AG08395 (cell line): ENCODE measurements at regions not wholly inside any gene's neighbourhood (a gene's known extent, or its start where the extent isn't known, plus 50 kb on each side); places are given as distances from the start of the nearest gene placed in this dataset.
"Not testable (repeated sequence)": the region's sequence is repeated elsewhere in the genome, so short reads cannot be mapped to it uniquely, and the experiment has no call there.

Experiments used
- DNase-seq: peaks from one replicate; pipeline ENCODE4 v3.0.0; 2012; ENCODE audit warnings: mixed read lengths, low spot score

GRCh38 chr12:131378176-131378842 is 332.6 kb upstream of the SFSWAP start:
- DNase-seq, result no peak

GRCh38 chr12:131378861-131379665 is 331.8 kb upstream of the SFSWAP start:
- no peak for DNase-seq

DNA sequence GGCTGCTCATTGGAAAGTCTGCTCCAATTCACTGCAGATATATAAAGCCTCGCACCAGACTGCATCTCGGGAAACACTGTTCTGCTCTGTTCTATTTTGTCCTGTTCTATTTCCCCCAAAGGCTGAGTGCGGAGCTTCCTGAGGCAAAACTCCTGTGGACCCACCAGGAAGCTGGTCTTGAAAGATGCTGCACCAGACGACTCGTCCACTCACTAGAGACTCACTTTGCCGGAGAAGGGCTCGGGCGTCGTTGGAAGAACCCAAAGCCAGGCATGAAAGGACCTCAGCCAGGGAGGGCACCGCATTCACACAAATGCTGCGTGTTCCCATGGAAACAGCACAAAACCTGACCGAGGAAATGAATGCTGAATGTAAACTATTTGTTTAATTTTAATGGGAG is 331.2 kb upstream of the SFSWAP start:
- DNase-seq, result no peak

GRCh38 chr12:131380220-131380964 is 330.5 kb upstream of the SFSWAP start:
- DNase-seq, result no peak

DNA sequence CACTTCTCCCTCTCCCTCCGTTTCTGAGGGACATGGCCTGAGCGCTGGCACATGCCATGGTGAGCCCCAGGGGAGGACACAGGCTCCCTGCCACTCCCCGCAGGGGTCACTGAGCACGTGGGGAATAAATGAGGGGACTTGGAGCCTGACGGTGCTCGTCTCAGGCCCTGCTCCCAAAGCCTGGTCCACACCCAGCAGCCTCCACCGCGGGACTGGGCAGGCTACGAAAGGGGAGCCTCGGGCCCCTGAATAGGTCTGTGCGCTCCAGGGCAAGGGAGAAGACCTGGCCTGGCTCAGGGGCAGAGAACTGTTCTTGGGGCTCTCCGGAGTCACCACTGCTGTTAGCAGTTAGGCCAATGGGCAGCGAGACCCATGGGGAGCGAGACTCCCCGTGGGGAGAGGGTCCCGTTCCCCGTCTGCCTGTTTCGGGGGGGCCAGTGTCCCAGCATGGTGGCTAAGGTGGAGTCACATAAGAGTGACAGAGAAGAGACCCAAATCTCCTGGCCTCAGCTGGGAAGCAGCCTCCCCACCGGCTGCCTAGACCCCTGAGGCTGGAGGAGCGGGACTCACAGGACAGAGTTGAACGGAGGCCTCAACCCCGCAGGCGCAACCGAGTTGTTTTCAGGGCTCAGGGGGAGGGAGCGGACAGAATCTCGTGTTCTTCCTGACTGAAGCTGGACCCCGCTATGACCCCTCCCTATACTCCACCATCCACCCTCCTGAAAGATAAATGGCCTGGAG is 329.8 kb upstream of the SFSWAP start:
- DNase-seq, result no peak

DNA sequence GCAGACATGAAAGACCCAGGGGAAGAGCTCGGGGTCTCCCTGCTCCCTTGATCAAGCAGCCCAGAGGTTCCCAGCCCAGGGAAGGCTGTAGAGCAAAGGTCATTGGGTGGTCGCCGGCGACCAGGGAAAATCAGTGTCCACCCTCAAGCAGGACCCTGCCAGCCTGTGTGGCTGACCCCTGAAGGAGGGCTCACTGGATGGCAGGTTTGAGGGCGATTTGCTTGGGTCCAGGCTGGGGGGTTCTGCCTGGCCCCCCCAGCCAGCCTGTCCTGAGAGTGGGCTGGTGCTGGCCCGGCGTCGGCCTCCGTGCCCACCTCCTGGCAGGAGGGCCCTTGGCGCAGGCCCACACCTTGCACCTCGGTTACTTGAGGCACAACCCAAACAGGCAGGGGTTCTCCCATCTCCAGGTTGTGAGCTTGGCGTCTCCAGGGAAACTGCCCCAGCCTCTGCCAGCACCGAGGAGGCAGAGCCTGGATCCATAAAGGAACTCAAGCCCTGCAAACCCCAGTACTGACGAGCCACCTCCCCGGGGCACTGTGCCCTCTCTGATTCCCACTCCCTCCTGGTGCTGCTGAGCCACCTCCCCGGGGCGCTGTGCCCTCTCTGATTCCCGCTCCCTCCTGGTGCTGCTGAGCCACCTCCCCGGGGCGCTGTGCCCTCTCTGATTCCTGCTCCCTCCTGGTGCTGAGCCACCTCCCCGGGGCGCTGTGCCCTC is 329.0 kb upstream of the SFSWAP start:
- DNase-seq, result no peak

- DNase-seq, result no peak
Observed at GRCh38 chr12:131383291-131383690, 327.6 kb upstream of the SFSWAP start.

DNA sequence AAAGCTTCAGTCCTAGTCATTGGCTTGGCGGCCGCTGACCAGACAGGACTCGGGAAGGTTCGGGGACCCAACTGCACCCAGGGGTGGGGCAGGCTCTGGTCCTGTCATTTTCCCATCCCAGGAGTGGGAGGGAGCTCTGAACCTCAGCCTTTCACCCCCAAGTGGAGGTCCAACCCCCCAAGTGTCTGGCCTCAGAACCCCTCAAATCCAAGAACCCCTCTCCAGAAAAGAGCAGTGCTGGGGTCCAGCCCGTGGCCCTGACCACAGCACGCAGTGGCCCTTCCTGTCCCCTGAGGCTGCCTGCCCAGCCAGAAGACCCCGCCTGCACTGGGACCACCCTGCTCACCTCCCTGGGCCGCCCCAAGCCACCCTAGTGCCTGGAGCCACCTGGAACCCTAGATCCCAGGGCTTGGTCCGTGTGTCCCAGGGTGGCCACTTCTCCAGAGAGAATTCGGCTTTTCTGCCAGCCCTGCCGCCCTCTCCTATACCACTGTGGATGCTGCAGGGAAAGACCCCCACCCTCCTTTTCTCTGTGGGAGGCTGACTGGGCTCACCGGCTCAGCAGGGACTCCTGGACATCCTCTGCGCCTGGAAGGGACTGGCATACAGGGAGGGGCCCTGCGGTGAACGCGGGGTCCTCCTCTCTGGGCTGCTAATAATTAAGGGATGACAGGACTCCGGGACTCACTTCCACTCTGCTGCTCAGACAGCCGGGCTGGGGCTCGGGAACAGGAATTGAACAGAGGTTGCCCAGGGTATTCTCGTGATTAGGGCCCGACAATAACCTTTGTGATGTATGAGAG is 326.9 kb upstream of the SFSWAP start:
- no peak for DNase-seq

DNA sequence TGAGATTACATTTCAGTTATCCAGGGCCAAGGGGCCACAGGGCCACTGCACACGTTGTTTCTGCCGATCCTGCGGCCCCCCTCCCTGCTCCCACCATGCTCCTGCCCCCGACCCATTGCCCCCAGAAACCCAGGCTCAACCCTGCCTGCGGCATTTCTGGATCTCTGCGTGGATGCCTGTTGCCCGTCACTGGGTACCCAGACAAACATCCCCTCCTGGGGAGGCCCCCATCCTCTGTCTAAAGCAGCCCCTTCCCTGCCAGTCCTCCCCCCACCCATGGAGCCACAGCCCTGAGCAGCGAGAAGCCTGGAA is 326.4 kb upstream of the SFSWAP start:
- DNase-seq, result no peak

GRCh38 chr12:131385313-131386166 is 325.4 kb upstream of the SFSWAP start:
- DNase-seq, result no peak

- DNase-seq, result no peak
Observed at GRCh38 chr12:131386167-131386521, 324.7 kb upstream of the SFSWAP start.

DNA sequence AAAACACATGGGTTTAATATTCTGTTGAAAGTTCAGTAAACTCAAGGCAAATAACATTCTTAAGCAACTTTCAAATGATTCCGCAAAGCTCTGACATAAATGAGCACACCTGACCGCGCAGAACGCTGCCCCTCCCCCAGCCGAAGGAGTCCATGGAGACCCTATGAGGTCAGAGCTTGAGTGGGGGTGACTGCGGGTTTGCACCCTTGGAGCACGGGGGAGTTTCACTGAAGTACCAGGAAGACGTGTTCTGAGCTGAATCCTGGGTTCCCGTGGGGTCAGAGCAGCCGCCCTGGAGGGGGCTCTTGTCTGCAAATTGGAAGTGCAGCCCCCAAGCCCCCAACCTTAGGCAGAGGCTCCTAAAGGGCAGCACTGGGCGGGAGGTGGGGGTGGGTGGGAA is 324.1 kb upstream of the SFSWAP start:
- no peak for DNase-seq

DNA sequence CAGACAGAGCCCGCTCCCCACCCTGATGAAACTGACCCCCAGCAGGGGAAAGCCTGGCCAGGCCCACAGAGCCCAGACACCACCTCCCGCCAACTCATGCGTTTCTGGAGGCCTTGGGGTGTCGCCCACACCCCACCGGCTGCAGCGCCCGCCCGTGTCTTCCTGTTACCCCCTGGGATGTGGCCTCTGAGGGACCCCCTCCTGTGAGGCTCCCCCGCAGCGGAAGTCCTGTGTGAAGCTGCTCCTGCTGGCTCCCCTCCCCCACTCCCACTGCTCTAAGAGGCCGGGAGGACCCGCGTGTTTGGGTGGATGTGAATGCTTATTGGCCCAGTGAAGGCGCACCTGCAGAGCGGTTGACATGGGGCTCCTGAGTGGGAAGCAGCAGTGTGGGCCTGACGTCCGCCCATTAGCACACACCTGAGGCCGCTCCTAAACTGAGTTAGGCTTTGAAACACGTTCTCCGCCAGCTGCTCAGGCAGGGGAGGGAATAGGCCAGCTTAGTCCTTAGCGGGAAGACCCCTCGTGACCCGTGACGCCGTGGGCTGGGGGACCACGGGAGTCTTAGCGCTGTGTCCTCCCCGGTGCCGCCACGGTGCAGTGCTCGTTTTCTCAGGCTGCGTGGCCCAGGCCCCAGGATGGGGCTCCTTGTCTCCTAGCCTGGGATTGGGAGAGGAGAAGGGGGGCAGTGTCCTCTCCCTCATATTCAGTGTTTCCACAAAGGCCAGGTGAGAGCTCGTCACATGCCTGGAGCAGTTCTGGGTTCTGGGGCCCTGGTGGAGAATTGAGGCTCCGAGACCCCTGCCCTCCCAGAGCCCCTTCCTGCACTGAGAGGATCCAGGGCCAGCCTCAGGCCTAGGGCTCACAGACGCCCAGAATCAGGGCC is 323.4 kb upstream of the SFSWAP start:
- no peak for DNase-seq

DNA sequence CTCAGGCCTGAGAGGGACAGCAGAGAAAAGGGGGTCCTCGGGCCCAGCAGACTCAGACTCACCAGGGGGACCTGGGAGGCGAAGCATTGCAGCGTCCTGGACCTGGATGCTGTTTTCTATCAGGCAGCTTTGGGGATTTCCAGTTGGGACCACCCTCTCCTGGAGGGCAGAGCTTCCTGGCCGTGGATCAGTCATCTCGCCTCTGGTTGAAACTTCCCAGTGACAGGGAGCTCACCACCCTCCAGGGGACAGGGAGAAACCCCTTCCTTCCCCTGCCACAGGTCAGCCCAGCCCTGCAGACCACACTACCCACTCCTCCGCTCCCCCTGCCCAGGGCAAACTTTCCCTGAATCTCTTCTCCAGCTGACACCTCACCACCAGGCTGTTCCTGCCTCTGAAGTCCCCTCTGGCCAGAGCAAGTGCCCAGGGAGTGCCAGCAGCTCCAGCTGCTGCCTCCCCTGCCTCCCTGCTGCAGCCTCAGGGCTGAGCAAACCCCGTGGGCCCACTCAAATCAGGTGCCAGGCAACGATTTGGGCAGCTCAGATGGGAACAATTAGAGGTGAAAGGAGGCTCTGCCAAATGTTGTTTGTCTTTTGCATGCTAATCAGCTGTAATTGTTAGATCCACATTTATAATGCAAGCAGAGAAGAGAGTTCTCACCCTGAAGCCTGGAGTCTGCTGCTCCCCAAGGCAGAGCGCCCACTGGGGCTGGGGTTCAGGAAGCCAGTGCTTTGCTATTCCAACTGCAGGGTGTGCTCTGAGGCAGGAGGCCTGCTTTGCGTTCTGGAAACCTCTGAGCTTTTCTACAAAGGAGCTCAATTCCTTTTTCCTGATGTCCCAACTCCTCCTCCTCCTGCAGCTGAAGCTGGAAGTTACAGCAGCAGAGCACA is 322.5 kb upstream of the SFSWAP start:
- not testable (repeated sequence) for DNase-seq

DNA sequence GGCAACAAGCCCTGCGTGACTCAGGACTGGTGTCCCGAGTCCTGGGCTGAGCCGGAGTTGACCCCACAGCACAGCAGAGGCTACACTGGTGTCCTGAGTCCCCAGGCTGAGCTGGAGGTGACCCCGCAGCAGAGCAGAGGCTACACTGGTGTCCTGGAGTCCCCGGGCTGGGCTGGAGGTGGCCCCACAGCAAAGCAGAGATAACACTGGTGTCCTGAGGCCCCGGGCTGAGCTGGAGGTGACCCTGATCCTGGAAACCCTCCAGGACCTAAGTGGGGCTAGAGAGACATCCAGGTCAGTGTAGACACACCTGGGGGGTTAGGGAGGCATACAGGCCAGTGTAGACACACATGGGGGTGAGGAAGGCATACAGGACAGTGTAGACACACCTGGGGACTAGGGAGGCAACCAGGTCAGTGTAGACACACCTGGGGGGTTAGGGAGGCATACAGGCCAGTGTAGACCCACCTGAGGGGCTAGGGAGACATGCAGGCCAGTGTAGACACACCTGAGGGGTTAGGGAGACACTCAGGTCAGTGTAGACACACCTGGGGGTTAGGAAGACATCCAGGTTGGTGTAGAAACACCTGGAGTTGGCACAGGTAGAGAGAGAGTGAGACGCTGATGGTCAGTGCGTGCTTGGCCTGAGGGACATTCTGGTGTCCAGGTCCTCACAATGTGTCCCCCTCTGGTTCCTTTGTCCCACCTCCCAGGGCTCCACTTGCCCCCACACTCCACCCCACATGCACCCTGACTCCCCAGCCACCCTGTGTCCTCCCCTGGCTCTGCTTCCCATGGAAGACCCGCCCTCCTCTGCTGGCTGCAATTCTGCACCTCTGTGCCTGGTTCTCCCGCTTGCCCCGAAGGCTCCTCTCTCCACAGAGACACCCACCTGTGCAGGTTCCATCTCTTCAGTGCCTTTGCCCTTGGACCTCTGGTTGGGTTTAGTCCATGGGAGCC is 321.6 kb upstream of the SFSWAP start:
- no peak for DNase-seq

DNA sequence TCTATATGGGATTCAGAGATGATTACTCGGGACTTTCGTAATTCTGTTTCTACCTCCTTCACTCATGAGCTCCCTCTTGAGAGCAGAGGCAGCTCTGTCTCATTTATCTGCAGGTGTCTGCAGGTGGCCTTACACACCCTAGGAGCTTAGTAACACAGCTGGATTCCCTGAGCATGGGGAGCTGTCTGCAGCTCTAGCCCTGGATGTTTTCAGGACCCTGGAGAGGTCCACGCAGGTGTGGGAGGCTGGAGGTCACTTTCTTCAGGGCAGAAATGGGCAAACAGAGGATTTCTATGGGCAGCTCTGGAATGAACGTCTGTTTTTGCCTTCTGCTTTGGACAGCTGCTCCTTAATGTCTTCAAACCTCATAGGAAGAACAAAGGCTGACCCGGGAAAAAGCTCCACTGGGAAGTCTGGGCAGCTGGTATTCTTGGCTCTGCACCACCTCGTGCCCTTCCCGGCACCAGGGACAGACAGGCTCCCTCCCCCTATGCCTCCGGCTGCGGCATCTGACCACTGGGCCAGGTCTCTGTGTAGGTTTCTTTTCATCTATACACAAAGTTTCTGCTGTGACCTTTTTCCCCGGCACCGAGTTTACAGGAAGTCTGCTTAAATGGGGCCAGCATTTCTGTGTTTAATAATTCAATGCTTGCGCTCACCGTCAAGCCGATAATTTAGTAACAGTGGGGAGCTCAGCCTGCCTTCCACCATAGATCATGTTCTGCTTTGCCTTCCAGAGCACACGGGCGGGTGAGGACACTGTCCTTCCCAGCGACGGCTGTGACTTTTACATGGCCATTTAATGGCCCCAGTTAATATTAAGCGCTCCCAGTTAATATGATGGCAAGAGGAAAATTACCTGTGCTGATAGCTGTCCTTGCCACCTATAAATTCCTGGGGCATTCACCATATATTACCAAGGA is 320.2 kb upstream of the SFSWAP start:
- DNase-seq, result no peak
